Fibroblast of skin of scalp (primary cell): ENCODE measurements at regions not wholly inside any gene's neighbourhood (a gene's known extent, or its start where the extent isn't known, plus 50 kb on each side); places are given as distances from the start of the nearest gene placed in this dataset.

ENCODE experiments used
- DNase-seq: peaks from one replicate; pipeline ENCODE4 v3.0.0-alpha.2; 2013

- DNase-seq = peak; percentile 31
These were observed 83.0 kb upstream of the GLIS3 start for GRCh38 chr9:4382722-4383317.

- DNase-seq = no peak
These were observed 81.9 kb upstream of the GLIS3 start for GRCh38 chr9:4381744-4382143.

- no peak for DNase-seq
These were observed 80.5 kb upstream of the GLIS3 start for GRCh38 chr9:4380406-4380805.

- peak; percentile 82 for DNase-seq
These were observed 75.7 kb upstream of the GLIS3 start for GRCh38 chr9:4375424-4376200.

GRCh38 chr9:4371108-4371507 lies 71.2 kb upstream of the GLIS3 start:
- DNase-seq = peak; percentile 84

- no peak for DNase-seq
These were observed 70.6 kb upstream of the GLIS3 start for GRCh38 chr9:4370501-4370900.

- DNase-seq = peak; percentile 61
These were observed 66.9 kb upstream of the GLIS3 start for GRCh38 chr9:4366591-4367330.

- no peak for DNase-seq
These were observed 65.2 kb upstream of the GLIS3 start for GRCh38 chr9:4365055-4365454.

GRCh38 chr9:4362281-4362680 lies 62.4 kb upstream of the GLIS3 start:
- no peak for DNase-seq

- DNase-seq = no peak
These were observed 59.1 kb upstream of the GLIS3 start for GRCh38 chr9:4359016-4359415.

GRCh38 chr9:4357929-4358328 lies 58.1 kb upstream of the GLIS3 start:
- no peak for DNase-seq

- DNase-seq = peak; percentile 15
These were observed 56.4 kb upstream of the GLIS3 start for GRCh38 chr9:4356306-4356705.

GRCh38 chr9:4353236-4353635 lies 53.4 kb upstream of the GLIS3 start:
- DNase-seq = no peak

GRCh38 chr9:4349816-4350418 lies 50.0 kb upstream of the GLIS3 start:
- no peak for DNase-seq
